GM12878 (cell line): ENCODE measurements at regions not wholly inside any gene's neighbourhood (a gene's known extent, or its start where the extent isn't known, plus 50 kb on each side); places are given as distances from the start of the nearest gene placed in this dataset.

Experiments used
- DPF2 ChIP-seq: fragments of 450-650 bp; IDR thresholded peaks from 2 replicates; pipeline ENCODE4 v1.6.1; 2017; ENCODE audit warnings: mild to moderate bottlenecking
- TF ChIP-seq, protein P1 (sequence below), 3 experiments: IDR thresholded peaks in 2 of 3; conservative IDR thresholded peaks in 1 of 3; 2 replicates each; pipeline ENCODE4 v1.5.1; 2011; ENCODE audit warnings: low read depth in 3 of 3, low read length in 3 of 3, mild to moderate bottlenecking in 3 of 3, control low read depth in 2 of 3, moderate library complexity in 2 of 3, inconsistent platforms in 1 of 3, mixed read lengths in 1 of 3; ENCODE audit not compliant: control insufficient read depth in 2 of 3, insufficient read depth in 1 of 3; ENCODE audit errors: extremely low read depth in 1 of 3

GRCh38 chr14:94675036-94675435 is 62.8 kb downstream of the SERPINA3 start:
- TF ChIP-seq, protein P1, sequence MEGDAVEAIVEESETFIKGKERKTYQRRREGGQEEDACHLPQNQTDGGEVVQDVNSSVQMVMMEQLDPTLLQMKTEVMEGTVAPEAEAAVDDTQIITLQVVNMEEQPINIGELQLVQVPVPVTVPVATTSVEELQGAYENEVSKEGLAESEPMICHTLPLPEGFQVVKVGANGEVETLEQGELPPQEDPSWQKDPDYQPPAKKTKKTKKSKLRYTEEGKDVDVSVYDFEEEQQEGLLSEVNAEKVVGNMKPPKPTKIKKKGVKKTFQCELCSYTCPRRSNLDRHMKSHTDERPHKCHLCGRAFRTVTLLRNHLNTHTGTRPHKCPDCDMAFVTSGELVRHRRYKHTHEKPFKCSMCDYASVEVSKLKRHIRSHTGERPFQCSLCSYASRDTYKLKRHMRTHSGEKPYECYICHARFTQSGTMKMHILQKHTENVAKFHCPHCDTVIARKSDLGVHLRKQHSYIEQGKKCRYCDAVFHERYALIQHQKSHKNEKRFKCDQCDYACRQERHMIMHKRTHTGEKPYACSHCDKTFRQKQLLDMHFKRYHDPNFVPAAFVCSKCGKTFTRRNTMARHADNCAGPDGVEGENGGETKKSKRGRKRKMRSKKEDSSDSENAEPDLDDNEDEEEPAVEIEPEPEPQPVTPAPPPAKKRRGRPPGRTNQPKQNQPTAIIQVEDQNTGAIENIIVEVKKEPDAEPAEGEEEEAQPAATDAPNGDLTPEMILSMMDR (IDR thresholded peaks at IDR 0.05 in 2 of 3, conservative IDR thresholded peaks at IDR 0.05 in 1 of 3; ENCODE audit: control insufficient read depth in 2 of 3, extremely low read depth in 1 of 3, insufficient read depth in 1 of 3, low read depth in 3 of 3, low read length in 3 of 3) = no peak
- no peak for TF ChIP-seq DPF2
